GM23248 (cell line): ENCODE measurements at regions not wholly inside any gene's neighbourhood (a gene's known extent, or its start where the extent isn't known, plus 50 kb on each side); places are given as distances from the start of the nearest gene placed in this dataset.
A peak's percentile ranks its signal among the peaks of the same experiment; 100 is the strongest.
"Not testable (repeated sequence)": the region's sequence is repeated elsewhere in the genome, so short reads cannot be mapped to it uniquely, and the experiment has no call there.

Experiments used
- DNase-seq: peaks from one replicate; pipeline ENCODE4 v3.0.0-alpha.2; 2015
- H2AFZ ChIP-seq: fragments of 200-600 bp; sonication (generic); 2 replicates; pipeline ENCODE4 v1.6.1; 2016; ENCODE audit warnings: antibody characterized with exemption
- H3F3A ChIP-seq: fragments of 200-600 bp; sonication (generic); 2 replicates; pipeline ENCODE4 v1.6.1; 2016; ENCODE audit warnings: mild to moderate bottlenecking, antibody characterized with exemption, mixed run types; ENCODE audit not compliant: insufficient read depth
- H3K27ac ChIP-seq: fragments of 200-600 bp; sonication (generic); 2 replicates; pipeline ENCODE4 v1.5.1; 2016; ENCODE audit warnings: mild to moderate bottlenecking
- H3K27me3 ChIP-seq: fragments of 200-600 bp; sonication (generic); replicated peaks from 2 replicates; pipeline ENCODE4 v1.6.1; 2016; ENCODE audit warnings: mild to moderate bottlenecking; ENCODE audit not compliant: insufficient read depth
- H3K36me3 ChIP-seq: fragments of 200-600 bp; sonication (generic); 2 replicates; pipeline ENCODE4 v1.6.1; 2016; ENCODE audit warnings: low read depth, mild to moderate bottlenecking
- H3K4me1 ChIP-seq: fragments of 200-600 bp; sonication (generic); 2 replicates; pipeline ENCODE4 v1.6.1; 2016; ENCODE audit warnings: mild to moderate bottlenecking; ENCODE audit not compliant: insufficient read depth
- H3K4me2 ChIP-seq: fragments of 200-600 bp; sonication (generic); one replicate; pipeline ENCODE4 v1.6.1; 2016; ENCODE audit warnings: mild to moderate bottlenecking; ENCODE audit not compliant: unreplicated experiment
- H3K4me3 ChIP-seq: fragments of 200-600 bp; sonication (generic); 2 replicates; pipeline ENCODE4 v1.5.1; 2016; ENCODE audit warnings: mild to moderate bottlenecking
- H3K79me2 ChIP-seq: fragments of 200-600 bp; sonication (generic); 2 replicates; pipeline ENCODE4 v1.6.1; 2016; ENCODE audit warnings: mild to moderate bottlenecking; ENCODE audit not compliant: insufficient read depth
- H3K9ac ChIP-seq: fragments of 200-600 bp; sonication (generic); 2 replicates; pipeline ENCODE4 v1.6.1; 2016; ENCODE audit warnings: mild to moderate bottlenecking
- H3K9me2 ChIP-seq: fragments of 200-600 bp; sonication (generic); 2 replicates; pipeline ENCODE4 v1.6.1; 2016; ENCODE audit warnings: mixed run types, mild to moderate bottlenecking, moderate library complexity; ENCODE audit not compliant: insufficient read depth
- H3K9me3 ChIP-seq: fragments of 200-600 bp; sonication (generic); one replicate; pipeline ENCODE4 v1.6.1; 2017; ENCODE audit warnings: low read depth
- H4K20me1 ChIP-seq: fragments of 200-600 bp; sonication (generic); 2 replicates; pipeline ENCODE4 v1.6.0; 2016; ENCODE audit not compliant: insufficient read depth
- EZH2 ChIP-seq: fragments of 200-600 bp; sonication (generic); IDR thresholded peaks from 2 replicates; pipeline ENCODE4 v1.6.1; 2018; ENCODE audit warnings: antibody characterized with exemption, mild to moderate bottlenecking; ENCODE audit not compliant: insufficient read depth, poor library complexity, severe bottlenecking
- EZH2phosphoT487 ChIP-seq: fragments of 200-600 bp; sonication (generic); IDR thresholded peaks from 2 replicates; pipeline ENCODE4 v1.6.1; 2018; ENCODE audit warnings: antibody characterized with exemption, moderate library complexity, mild to moderate bottlenecking, low read depth; ENCODE audit not compliant: insufficient read depth
- WGBS, 2 experiments: methylation state at CpG; one replicate each; pipeline ENCODE4 v1.1.6; 2015 to 2017; ENCODE audit warnings: low lambda C conversion rate in 2 of 2, low coverage in 1 of 2; ENCODE audit errors: missing lambda C conversion rate in 2 of 2; 5-methylcytosine and 5-hydroxymethylcytosine counted together
- in situ Hi-C: fragments of 300-500 bp; cut with MboI; formaldehyde crosslinking; loops from 2 replicates; pipeline ENCODE4 v1.15.0; 2020

DNA sequence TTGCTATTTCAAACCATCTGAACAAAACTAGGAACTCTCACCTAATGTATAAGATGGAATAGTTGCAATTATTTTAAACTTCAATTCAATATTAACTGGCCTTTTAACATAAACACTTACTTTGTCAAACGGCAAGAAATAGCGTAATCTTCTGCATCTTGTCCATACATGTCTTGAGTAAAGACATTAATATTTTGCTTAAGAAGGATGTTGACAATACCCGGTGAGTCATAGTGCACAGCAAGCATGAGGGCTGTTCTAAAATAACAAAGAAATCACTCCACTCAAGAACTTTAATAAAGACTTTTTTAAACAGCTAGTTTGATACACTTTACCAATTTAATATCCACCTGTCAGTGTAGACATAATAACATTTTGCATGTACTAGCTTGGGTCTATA is 240.9 kb downstream of the LIPI start:
- not testable (repeated sequence) for H3K36me3 ChIP-seq, H3K9ac ChIP-seq, H3K4me3 ChIP-seq, H4K20me1 ChIP-seq, H3K4me2 ChIP-seq, H3F3A ChIP-seq, H3K9me2 ChIP-seq, H3K79me2 ChIP-seq, H3K9me3 ChIP-seq, H3K27me3 ChIP-seq, H3K4me1 ChIP-seq, H2AFZ ChIP-seq, H3K27ac ChIP-seq
- peak; percentile 13 for DNase-seq
- in situ Hi-C loops, result loop anchor here (10.0 kb wide), 1 partner anchor 85 kb away; no protein-coding TSS in a partner anchor
- WGBS, 2 experiments, result 85 to 89% methylated on average over 3 of the region's 3 CpGs

DNA sequence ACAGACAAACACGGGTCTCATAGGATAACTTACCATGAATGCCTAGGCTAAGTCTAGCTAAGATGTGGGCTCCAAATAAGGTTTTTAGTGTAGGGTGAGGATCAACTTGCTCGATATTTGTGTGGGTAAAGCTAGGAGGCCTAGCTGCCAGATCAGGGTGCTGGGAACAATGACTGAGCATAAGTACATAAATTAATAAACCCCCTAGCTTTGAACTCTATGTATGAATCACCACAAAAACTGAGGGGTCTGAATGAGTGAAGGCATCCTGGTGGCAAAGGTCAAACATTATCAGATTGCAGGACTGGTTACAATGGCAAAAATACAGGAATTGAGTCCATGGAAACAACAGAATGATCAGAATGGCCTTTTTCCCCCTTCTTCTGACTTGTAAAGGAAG is 241.8 kb downstream of the LIPI start:
- H4K20me1 ChIP-seq, H3K4me2 ChIP-seq, in situ Hi-C loops, H3F3A ChIP-seq, H3K4me3 ChIP-seq, H3K36me3 ChIP-seq, H2AFZ ChIP-seq, H3K9me2 ChIP-seq, H3K27ac ChIP-seq, H3K9ac ChIP-seq, DNase-seq, H3K79me2 ChIP-seq, H3K4me1 ChIP-seq, H3K27me3 ChIP-seq, H3K9me3 ChIP-seq: not testable (repeated sequence)
- WGBS, 2 experiments, result 95% methylated on average over 2 of the region's 2 CpGs

DNA sequence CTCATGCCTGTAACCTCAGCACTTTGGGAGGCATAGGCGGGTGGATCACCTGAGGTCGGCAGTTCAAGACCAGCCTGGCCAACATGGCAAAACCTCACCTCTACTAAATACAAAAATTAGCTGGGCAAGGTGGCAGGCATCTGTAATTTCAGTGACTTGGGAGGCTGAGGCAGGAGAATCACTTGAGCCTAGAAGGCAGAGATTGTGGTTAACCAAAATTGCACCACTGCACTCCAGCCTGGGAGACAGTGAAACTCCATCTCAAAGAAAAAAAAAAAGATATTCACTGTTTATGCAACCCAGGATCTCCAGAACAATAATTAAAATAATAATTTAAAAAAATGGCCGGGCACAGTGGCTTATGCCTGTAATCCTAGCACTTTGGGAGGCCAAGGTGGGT is 247.5 kb downstream of the LIPI start:
- H3K9ac ChIP-seq, H4K20me1 ChIP-seq, H3K9me3 ChIP-seq, H3K27ac ChIP-seq, H3F3A ChIP-seq, H2AFZ ChIP-seq, H3K4me3 ChIP-seq, H3K4me1 ChIP-seq, H3K4me2 ChIP-seq, H3K27me3 ChIP-seq, H3K36me3 ChIP-seq, in situ Hi-C loops, H3K9me2 ChIP-seq, DNase-seq, H3K79me2 ChIP-seq: not testable (repeated sequence)
- WGBS, 2 experiments, result 96 to 100% methylated on average over 3 of the region's 3 CpGs

DNA sequence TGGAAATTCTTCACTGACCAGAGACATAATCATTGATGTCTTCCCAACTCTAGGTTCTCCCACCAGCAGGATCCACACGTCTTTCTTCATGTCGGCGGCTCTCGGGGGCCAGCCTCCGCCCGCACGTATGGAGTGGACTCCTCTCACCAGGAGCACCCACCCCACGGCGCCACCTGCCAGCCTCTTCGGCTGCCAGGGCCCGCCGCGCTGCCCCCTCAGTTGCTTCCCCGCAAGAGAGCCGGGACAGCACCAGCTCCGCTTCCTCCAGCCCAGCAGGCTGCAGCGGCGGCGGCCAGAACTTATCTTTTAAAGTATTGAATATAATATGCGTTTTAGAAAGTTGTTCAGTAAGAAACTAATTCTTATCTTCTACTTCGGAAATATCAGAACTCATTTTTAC is 273.5 kb downstream of the LIPI start:
- Histone ChIP-seq H3K36me3 (no peaks in the 10 kb centered on the region), H3F3A (no peaks in the 10 kb centered on the region), H3K4me2 (no peak overlapping the region), H2AFZ (no peak overlapping the region), H3K27ac (no peak overlapping the region), H3K9me3 (no peaks in the 10 kb centered on the region), H3K4me3 (no peak overlapping the region), H3K27me3 (no peaks in the 10 kb centered on the region), H3K9me2 (no peaks in the 10 kb centered on the region), H3K4me1 (no peaks in the 10 kb centered on the region), H4K20me1 (no peaks in the 10 kb centered on the region), H3K79me2 (no peaks in the 10 kb centered on the region), H3K9ac (no peak overlapping the region)
- no peak for DNase-seq
- in situ Hi-C loops, result no loop called here
- TF ChIP-seq EZH2phosphoT487 (no peak), EZH2 (no peak)
- 97 to 98% methylated on average over 15 to 21 of the region's 21 CpGs for WGBS, 2 experiments

DNA sequence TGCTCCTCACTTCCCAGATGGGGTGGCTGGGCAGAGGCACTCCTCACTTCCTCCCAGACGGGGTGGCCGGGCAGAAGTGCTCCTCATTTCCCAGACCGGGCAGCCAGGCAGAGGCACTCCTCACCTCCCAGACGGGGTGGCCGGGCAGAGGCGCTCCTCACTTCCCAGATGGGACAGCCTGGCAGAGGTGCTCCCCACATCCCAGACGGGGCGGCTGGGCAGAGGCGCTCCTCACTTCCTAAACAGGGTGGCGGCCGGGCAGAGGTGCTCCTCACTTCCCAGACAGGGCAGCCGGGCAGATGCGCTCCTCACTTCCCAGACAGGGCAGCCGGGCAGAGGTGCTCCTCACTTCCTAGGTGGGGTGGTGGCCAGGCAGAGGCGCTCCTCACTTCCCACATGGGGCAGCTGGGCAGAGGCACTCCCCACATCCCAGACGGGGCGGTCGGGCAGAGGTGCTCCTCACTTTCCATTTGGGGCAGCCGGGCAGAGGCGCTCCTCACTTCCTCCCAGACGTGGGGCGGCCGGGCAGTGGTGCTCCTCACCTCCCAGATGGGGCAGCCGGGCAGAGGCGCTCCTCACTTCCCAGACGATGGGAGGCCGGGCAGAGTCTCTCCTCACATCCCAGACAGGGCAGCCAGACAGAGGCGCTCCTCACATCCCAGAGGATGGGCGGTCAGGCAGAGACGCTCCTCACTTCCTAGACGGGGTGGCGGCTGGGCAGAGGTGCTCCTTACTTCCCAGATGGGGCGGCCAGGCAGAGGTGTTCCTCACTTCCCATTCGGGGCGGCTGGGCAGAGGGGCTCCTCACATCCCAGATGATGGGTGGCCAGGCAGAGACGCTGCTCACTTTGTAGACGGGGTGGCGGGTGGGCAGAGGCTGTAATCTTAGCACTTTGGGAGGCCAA is 274.5 kb downstream of the LIPI start:
- H3K36me3 ChIP-seq, H2AFZ ChIP-seq, H3K27ac ChIP-seq, DNase-seq, H3K9me2 ChIP-seq, H4K20me1 ChIP-seq, H3K4me3 ChIP-seq, H3K4me1 ChIP-seq, in situ Hi-C loops, H3K4me2 ChIP-seq, H3K27me3 ChIP-seq, H3F3A ChIP-seq, H3K9ac ChIP-seq, H3K9me3 ChIP-seq, H3K79me2 ChIP-seq: not testable (repeated sequence)
- WGBS, 2 experiments, result 96 to 98% methylated on average over 25 to 36 of the region's 38 CpGs

DNA sequence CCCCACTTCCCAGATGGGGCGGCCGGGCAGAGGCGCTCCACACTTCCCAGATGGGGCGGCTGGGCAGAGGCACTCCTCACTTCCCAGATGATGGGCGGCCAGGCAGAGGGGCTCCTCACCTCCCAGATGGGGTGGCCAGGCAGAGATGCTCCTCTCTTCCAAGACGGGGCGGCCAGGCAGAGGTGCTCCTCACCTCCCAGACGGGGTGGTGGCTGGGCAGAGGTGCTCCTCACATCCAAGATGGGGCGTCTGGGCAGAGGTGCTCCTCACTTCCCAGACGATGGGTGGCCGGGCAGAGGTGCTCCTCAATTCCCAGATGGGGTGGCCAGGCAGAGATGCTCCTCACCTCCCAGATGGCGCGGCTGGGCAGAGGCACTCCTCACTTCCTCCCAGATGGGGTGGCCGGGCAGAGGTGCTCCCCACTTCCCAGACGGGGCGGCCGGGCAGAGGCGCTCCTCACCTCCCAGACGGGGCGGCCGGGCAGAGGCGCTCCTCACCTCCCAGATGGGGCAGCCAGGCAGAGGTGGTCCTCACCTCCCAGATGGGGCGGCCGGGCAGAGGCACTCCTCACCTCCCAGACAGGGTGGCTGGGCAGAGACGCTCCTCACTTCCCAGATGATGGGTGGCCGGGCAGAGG is 275.2 kb downstream of the LIPI start:
- H3K9me2 ChIP-seq, H2AFZ ChIP-seq, H3K27me3 ChIP-seq, H3K4me3 ChIP-seq, H3K79me2 ChIP-seq, H3K4me1 ChIP-seq, H3K27ac ChIP-seq, H3K9ac ChIP-seq, DNase-seq, in situ Hi-C loops, H3K9me3 ChIP-seq, H3K4me2 ChIP-seq, H3F3A ChIP-seq, H3K36me3 ChIP-seq, H4K20me1 ChIP-seq: not testable (repeated sequence)
- 93 to 99% methylated on average over 11 to 22 of the region's 26 CpGs for WGBS, 2 experiments

DNA sequence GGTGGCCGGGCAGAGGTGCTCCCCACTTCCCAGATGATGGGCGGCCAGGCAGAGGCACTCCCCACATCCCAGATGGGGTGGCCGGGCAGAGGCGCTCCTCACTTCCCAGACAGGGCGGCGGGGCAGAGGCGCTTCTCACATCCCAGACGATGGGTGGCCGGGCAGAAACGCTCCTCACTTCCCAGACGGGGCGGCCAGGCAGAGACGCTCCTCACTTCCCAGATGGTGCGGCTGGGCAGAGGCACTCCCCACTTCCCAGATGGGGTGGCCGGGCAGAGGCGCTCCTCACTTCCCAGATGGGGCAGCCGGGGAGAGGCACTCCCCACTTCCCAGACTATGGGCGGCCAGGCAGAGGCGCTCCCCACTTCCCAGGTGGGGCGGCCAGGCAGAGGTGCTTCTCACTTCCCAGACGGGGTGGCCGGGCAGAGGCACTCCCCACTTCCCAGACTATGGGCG is 275.8 kb downstream of the LIPI start:
- DNase-seq, H3K27ac ChIP-seq, H3F3A ChIP-seq, H3K27me3 ChIP-seq, H4K20me1 ChIP-seq, H3K9me2 ChIP-seq, in situ Hi-C loops, H3K36me3 ChIP-seq, H3K4me2 ChIP-seq, H3K9me3 ChIP-seq, H3K4me1 ChIP-seq, H2AFZ ChIP-seq, H3K9ac ChIP-seq, H3K4me3 ChIP-seq, H3K79me2 ChIP-seq: not testable (repeated sequence)
- WGBS, 2 experiments, result 94 to 100% methylated on average over 2 to 18 of the region's 23 CpGs
